ENCODE measurements at regions not wholly inside any gene's neighbourhood (a gene's known extent, or its start where the extent isn't known, plus 50 kb on each side); places are given as distances from the start of the nearest gene placed in this dataset.

GRCh38 chr3:22216601-22217000 lies 465.6 kb upstream of the ZNF385D start:
- TF ChIP-seq CTCF (IDR thresholded peaks at IDR 0.05) (no peak), ZFX (IDR thresholded peaks at IDR 0.05; ENCODE audit: borderline replicate concordance) (no peak)

Data from 22Rv1 (cell line).